Mesodermal cell (in vitro differentiated cells): ENCODE measurements at regions not wholly inside any gene's neighbourhood (a gene's known extent, or its start where the extent isn't known, plus 50 kb on each side); places are given as distances from the start of the nearest gene placed in this dataset.

ENCODE experiments used
- H3K27ac ChIP-seq: 2 replicates; pipeline ENCODE4 v1.7.0; 2013; ENCODE audit warnings: mild to moderate bottlenecking, low read depth, low read length, moderate library complexity; ENCODE audit not compliant: severe bottlenecking
- H3K36me3 ChIP-seq: 2 replicates; pipeline ENCODE4 v1.7.1; 2013; ENCODE audit warnings: mild to moderate bottlenecking, low read length, moderate library complexity; ENCODE audit not compliant: control insufficient read depth, insufficient read depth
- H3K4me1 ChIP-seq: one replicate; pipeline ENCODE4 v1.7.1; 2013; ENCODE audit warnings: mild to moderate bottlenecking, low read length; ENCODE audit not compliant: insufficient read depth, control insufficient read depth, poor library complexity, severe bottlenecking
- H3K4me3 ChIP-seq: 2 replicates; pipeline ENCODE4 v1.7.0; 2013; ENCODE audit warnings: low read length, control low read depth, mild to moderate bottlenecking; ENCODE audit not compliant: insufficient read depth, poor library complexity, severe bottlenecking; ENCODE audit errors: extremely low read depth
- H3K9me3 ChIP-seq: 2 replicates; pipeline ENCODE4 v1.7.1; 2013; ENCODE audit warnings: mild to moderate bottlenecking, low read length, moderate library complexity; ENCODE audit not compliant: control insufficient read depth
- WGBS, 2 experiments: methylation state at CpG; one replicate each; pipeline ENCODE4 v1.1.5; 2013; ENCODE audit warnings: missing lambda C conversion rate in 2 of 2; ENCODE audit not compliant: insufficient coverage in 2 of 2; 5-methylcytosine and 5-hydroxymethylcytosine counted together

DNA sequence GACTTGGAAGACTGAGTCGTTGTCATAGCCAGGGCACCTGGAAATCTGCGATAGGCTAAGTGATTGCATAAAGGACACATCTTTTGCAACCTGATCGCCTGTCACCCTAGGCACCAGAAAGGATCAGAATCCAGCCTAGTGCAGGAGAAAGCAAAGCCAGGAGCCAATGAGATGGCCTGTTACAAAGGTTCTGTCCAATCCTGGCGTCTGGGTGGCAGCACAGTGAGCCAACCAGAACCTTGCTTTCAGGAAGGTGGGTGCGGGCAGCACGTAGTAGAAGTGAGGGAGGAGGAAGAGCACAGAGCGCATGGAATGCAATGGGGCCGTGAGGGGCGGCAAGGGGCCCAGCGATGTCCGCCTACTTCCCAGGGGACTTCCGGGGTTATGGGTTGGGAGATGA, 120.4 kb upstream of the GGTLC1 start:
- H3K4me1 ChIP-seq, result no peaks in the 10 kb centered on the region
- no peak overlapping the region for H3K4me3 ChIP-seq
- no peaks in the 10 kb centered on the region for H3K36me3 ChIP-seq
- WGBS, 2 experiments, result 91% methylated on average over 7 to 12 of the region's 12 CpGs
- no peak overlapping the region for H3K27ac ChIP-seq
- H3K9me3 ChIP-seq, result no peaks in the 10 kb centered on the region

DNA sequence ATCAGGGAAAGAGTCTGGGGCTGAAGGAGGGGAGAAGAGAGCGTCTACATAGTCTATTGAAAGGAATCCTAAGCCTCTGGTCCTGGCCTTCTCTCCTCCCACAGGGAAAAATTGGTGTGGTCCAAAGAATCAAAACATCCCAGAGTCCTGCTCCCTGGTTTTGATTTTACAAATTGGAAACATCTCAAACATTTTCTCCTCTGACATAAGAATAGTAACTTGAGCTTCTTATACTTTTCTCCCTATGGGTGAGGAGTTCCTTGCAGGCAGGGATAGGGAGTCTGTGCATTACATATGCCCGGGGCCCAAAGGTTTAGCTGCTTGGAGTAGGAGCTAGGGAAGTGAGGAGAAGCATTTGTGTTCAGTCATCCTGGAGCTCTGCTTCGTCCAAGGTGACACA, 120.0 kb upstream of the GGTLC1 start:
- Histone ChIP-seq H3K27ac (no peak overlapping the region), H3K4me3 (no peak overlapping the region), H3K4me1 (no peaks in the 10 kb centered on the region), H3K36me3 (no peaks in the 10 kb centered on the region), H3K9me3 (no peaks in the 10 kb centered on the region)
- 90 to 100% methylated on average over 2 of the region's 3 CpGs for WGBS, 2 experiments

DNA sequence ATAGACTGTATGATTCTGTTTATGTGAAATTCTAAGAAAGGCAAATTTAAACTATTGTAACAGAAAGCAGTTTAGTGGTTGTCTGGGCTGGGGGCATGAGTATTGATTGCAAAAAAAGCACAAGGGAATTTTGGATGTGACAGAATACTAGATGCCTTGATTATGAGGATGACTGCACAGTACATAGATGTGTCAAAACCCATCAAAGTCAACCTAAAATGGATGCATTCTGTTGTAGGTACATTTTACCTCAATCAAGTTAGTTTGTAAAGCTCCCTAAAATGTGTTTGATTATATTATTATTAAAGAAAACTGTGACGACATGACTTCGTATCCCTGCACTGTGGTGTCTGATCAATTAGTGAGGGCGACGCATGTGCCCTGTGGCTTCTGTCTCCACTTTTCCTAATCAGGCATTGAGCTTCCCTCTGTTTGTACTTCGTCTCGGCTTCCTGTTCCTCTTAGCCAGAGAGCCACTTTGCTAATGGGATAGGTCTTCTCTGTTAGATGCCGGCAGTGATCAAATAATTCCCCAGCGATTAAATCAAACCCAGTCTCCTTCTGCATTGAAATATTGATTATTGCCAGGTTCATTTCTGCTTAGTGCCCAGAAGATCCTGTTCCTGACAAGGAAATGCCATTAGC, 118.3 kb upstream of the GGTLC1 start:
- H3K9me3 ChIP-seq, result no peaks in the 10 kb centered on the region
- H3K4me1 ChIP-seq, result no peaks in the 10 kb centered on the region
- no peak overlapping the region for H3K27ac ChIP-seq
- no peak overlapping the region for H3K4me3 ChIP-seq
- no peaks in the 10 kb centered on the region for H3K36me3 ChIP-seq
- WGBS, 2 experiments, result 82 to 96% methylated on average over 5 to 7 of the region's 8 CpGs

DNA sequence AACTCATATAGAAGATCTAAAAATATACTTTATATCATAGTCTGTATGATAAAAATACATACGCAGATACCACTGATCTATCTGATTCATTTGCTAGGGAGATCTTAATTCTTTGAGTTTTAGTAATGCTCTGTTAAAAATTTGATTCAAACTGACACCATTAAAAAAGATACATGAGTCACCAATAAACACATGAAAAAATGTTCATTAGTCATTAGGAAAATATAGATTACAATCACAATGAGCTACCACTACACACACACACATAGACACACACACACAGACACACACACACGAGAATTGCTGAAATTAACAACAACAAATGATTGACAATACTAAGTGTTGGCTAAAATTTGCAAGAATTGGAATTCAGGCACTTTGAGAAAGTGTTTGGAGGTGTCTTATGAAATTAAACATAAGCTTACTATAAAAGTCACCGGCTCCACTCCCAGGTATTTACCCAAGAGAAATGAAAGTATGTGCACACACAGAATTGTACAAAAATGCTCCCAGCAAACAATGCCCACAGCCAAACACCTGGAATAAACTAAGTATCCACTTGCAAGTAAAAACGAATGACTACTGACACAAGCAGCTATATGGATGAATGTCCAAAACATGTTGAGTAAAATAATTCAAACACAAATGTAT, 117.7 kb upstream of the GGTLC1 start:
- H3K36me3 ChIP-seq, result no peaks in the 10 kb centered on the region
- WGBS, 2 experiments, result no CpG with 5 or more reads among the region's 4 CpGs
- no peak overlapping the region for H3K4me3 ChIP-seq

DNA sequence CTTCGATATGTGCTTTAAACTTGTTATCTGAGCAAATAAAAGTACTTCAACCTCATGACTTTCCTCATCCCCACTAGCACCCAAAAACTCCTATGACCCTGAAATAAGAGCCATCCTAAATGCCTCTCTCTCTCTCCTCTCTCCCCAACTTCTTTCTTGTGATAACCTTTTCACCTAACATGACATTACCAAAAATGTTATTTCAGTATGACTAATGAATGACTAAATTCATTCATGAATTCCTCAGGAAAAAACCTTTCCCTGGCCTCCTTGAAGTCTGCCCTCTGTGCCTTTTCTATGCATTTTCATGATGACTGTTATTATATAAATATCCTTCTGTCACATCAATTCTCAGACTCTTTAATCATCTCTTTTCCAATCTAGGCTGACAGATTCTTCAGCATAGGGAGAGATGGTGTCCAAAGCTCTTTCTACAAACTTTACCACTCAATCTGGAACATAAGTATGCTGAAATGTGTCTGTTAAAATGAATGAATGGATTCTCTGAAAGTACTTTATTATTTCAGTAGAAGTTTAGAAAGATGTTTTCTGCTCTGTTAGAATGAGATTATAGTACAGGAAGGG, 114.3 kb upstream of the GGTLC1 start:
- H3K27ac ChIP-seq, result no peak overlapping the region
- no peaks in the 10 kb centered on the region for H3K36me3 ChIP-seq
- no peaks in the 10 kb centered on the region for H3K9me3 ChIP-seq
- no peak overlapping the region for H3K4me3 ChIP-seq
- peaks cover 6% of the 10 kb centered on the region for H3K4me1 ChIP-seq
- WGBS, 2 experiments, result 85 to 100% methylated on average over 1 of the region's 1 CpG

More for the DNA sequence above, 117.7 kb upstream of the GGTLC1 start:
- H3K4me1 ChIP-seq, result no peaks in the 10 kb centered on the region
- no peaks in the 10 kb centered on the region for H3K9me3 ChIP-seq
- no peak overlapping the region for H3K27ac ChIP-seq

DNA sequence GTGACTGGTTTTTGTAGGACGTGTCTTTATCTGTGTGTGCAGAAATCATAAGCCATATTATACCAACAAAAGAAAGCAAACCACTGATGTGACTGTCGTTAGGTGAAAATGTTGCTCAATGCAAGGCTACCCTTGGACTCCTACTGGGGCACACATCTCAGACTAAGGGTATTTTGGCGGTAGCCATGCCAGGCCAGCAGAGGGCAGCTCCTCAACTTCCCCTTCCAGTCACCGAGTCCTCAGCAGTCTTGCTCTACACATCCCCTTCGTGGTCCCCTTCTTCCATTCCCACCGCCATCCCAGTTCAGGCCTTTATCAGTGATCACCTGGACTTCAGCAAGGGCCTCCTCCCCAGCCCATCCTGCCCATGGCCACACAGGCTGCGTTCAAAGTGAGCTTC, 113.7 kb upstream of the GGTLC1 start:
- H3K4me3 ChIP-seq, result no peak overlapping the region
- no peaks in the 10 kb centered on the region for H3K36me3 ChIP-seq
- WGBS, 2 experiments, result 41 to 53% methylated on average over 5 to 6 of the region's 7 CpGs

DNA sequence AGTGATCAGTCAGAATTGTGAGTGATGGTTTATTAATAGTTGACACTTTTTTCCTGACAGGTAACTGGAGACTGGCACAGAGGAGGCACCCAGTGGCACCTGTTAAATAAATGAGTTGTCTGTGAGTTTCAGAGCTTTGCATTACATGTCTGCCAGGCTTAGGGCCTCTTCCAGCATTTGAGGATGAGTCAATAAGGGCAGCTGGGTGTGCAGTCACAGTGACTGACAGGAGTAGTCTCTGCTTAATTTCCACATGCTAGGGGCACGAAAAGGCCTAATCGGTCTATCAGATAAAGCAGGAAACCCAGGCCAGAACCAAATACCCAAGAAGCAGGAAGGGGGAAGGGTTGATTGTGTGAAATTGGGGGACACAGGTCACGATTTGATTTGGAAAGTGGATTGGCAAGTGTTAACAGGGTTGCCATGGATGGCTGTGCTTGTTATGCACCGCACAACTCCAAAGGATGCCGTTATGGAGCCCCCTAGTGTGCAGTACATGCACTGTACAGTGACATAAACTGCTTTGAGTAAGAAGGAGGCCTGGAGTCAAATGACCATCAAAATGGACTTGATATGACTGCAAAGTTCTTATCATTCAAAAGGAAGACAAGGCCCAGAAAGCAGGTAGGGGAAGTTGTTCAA, 111.9 kb upstream of the GGTLC1 start:
- WGBS, 2 experiments, result 53 to 59% methylated on average over 5 of the region's 5 CpGs
- Histone ChIP-seq H3K27ac (no peak overlapping the region), H3K4me1 (peaks cover 6% of the 10 kb centered on the region), H3K9me3 (no peaks in the 10 kb centered on the region), H3K36me3 (no peaks in the 10 kb centered on the region), H3K4me3 (no peak overlapping the region)

More for the DNA sequence above, 113.7 kb upstream of the GGTLC1 start:
- Histone ChIP-seq H3K4me1 (peaks cover 6% of the 10 kb centered on the region), H3K9me3 (no peaks in the 10 kb centered on the region), H3K27ac (no peak overlapping the region)

DNA sequence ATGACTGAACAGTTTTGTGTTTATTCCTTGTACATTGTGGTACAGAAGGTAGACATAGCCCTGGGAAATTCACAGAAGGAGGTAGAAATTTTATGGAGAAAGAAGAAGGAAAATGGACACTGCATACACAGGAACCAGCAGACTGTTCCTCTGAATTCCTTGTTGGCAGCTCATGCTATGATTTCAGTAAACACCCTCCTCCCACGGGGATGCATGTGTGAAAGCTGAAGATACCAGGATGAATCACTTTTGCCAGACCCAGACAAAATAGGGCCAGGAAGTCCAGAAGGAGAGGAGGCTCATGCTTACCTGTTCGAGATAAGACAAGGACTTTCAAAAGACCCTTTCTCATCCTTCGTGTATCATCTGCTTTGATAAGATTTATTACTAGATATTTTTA, 110.3 kb upstream of the GGTLC1 start:
- no peaks in the 10 kb centered on the region for H3K9me3 ChIP-seq
- H3K27ac ChIP-seq, result no peak overlapping the region
- no peak overlapping the region for H3K4me3 ChIP-seq
- peaks cover 6% of the 10 kb centered on the region for H3K4me1 ChIP-seq
- 80% methylated on average over 1 of the region's 3 CpGs; no CpG with 5 or more reads in 1 of the 2 experiments for WGBS, 2 experiments
- no peaks in the 10 kb centered on the region for H3K36me3 ChIP-seq

DNA sequence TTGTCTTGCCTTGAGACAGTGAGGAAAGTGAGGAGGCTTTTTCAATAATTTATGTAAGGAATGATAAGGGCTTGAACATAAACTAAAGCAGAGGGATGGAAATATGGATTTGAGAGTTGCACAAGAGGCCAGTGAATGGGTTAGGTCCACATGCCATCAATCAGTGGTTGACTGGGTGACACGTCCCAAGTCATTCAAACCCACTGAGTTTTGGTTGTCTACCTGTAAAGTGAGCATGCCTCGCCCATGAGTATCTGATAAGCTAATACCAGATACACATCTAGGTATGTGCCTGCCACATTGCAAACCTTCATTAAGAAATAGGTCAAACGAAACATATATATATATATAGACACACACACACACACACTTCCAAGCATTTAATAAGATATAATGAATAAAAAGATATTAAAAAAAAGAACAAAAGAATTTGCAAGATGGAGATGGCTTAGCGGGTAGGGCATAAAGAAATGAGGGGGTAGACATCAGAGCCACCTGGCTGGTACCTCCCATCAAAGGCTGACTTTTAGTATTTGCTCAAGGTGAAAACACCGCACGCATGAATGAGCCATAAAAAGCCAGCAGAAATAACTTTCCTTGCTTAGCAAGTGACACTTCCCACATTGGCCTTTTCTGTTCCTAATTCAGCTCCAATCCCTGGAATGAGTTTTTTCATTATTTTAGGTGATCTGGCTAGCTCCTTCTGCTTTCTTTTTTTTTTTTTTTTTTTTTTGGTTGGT, 109.1 kb upstream of the GGTLC1 start:
- Histone ChIP-seq H3K4me1 (peaks cover 6% of the 10 kb centered on the region), H3K27ac (no peak overlapping the region), H3K9me3 (no peaks in the 10 kb centered on the region), H3K36me3 (no peaks in the 10 kb centered on the region), H3K4me3 (no peak overlapping the region)
- WGBS, 2 experiments, result 89 to 90% methylated on average over 3 to 4 of the region's 6 CpGs

DNA sequence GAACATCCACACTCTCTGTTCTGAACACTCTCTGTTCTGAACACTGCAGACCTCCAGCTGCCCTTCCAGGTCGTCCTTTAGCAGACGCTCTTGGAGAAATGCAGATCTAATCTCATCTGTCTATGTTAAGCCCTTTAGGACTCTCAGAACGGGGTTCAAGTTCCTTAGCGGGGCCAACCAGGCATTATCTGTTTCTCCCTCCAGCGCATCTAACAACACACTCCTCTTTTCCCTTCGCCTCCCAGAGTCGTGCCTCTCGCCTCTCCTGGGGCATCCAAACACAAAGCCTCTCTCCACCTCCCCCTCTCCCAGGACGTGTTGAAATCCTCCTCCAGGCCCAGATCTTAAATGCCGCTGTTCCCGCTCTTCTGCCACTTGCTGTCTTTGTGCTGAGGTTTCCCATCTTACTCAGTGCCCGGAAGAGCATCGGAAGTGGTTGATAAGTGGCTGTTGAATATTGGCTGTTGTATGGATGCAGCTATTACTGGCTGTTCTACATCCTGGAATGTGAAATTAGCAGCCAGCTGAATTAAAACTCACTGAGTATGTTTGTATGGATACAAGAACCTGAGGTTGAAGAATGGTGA, 108.4 kb upstream of the GGTLC1 start:
- WGBS, 2 experiments, result 74 to 78% methylated on average over 7 to 9 of the region's 13 CpGs
- Histone ChIP-seq H3K4me1 (peaks cover 6% of the 10 kb centered on the region), H3K27ac (no peak overlapping the region), H3K4me3 (no peak overlapping the region), H3K9me3 (no peaks in the 10 kb centered on the region), H3K36me3 (no peaks in the 10 kb centered on the region)
